Uterus (tissue), 2 donors: ENCODE measurements at regions not wholly inside any gene's neighbourhood (a gene's known extent, or its start where the extent isn't known, plus 50 kb on each side); places are given as distances from the start of the nearest gene placed in this dataset.

Experiments
- POLR2A ChIP-seq, 2 donors: fragments of 450-650 bp; IDR thresholded peaks; one replicate each; pipeline ENCODE4 v1.6.1; 2016; ENCODE audit warnings: antibody characterized with exemption in 2 of 2, mild to moderate bottlenecking in 1 of 2, moderate library complexity in 1 of 2
- TF ChIP-seq, protein P1 (sequence below), 4 experiments: fragments of 200-600 bp in 2 of 4; fragments of 450-650 bp in 2 of 4; sonication (generic) in 2 of 4; IDR thresholded peaks; one replicate each; pipeline ENCODE4 v1.5.1; 2016 to 2019; ENCODE audit warnings: antibody characterized with exemption in 4 of 4, mild to moderate bottlenecking in 2 of 4, moderate library complexity in 1 of 4

GRCh38 chr7:54931532-54931931 lies 87.3 kb upstream of the EGFR start:
- no peak for TF ChIP-seq POLR2A (IDR thresholded peaks at IDR 0.05)
- TF ChIP-seq, protein P1, sequence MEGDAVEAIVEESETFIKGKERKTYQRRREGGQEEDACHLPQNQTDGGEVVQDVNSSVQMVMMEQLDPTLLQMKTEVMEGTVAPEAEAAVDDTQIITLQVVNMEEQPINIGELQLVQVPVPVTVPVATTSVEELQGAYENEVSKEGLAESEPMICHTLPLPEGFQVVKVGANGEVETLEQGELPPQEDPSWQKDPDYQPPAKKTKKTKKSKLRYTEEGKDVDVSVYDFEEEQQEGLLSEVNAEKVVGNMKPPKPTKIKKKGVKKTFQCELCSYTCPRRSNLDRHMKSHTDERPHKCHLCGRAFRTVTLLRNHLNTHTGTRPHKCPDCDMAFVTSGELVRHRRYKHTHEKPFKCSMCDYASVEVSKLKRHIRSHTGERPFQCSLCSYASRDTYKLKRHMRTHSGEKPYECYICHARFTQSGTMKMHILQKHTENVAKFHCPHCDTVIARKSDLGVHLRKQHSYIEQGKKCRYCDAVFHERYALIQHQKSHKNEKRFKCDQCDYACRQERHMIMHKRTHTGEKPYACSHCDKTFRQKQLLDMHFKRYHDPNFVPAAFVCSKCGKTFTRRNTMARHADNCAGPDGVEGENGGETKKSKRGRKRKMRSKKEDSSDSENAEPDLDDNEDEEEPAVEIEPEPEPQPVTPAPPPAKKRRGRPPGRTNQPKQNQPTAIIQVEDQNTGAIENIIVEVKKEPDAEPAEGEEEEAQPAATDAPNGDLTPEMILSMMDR (IDR thresholded peaks at IDR 0.05), result no peak
